PFSK-1 (cell line): ENCODE measurements at regions not wholly inside any gene's neighbourhood (a gene's known extent, or its start where the extent isn't known, plus 50 kb on each side); places are given as distances from the start of the nearest gene placed in this dataset.

Experiments used
- SIN3A ChIP-seq: IDR thresholded peaks from 2 replicates; pipeline ENCODE4 v1.6.1; 2012; ENCODE audit warnings: mild to moderate bottlenecking, low read length, moderate library complexity, borderline replicate concordance; ENCODE audit not compliant: insufficient read depth
- TAF1 ChIP-seq: IDR thresholded peaks from 2 replicates; pipeline ENCODE4 v1.6.1; 2012; ENCODE audit warnings: low read length, control low read depth, borderline replicate concordance; ENCODE audit not compliant: insufficient read depth
- TF ChIP-seq, protein P1 (sequence below), 2 experiments: IDR thresholded peaks; 2 replicates each; pipeline versions ENCODE4 v1.6.1 to v1.8.0; 2011 to 2012; ENCODE audit warnings: low read depth in 2 of 2, low read length in 2 of 2, control low read depth in 1 of 2, inconsistent platforms in 1 of 2, mild to moderate bottlenecking in 1 of 2, moderate library complexity in 1 of 2; ENCODE audit not compliant: insufficient read depth in 1 of 2

DNA sequence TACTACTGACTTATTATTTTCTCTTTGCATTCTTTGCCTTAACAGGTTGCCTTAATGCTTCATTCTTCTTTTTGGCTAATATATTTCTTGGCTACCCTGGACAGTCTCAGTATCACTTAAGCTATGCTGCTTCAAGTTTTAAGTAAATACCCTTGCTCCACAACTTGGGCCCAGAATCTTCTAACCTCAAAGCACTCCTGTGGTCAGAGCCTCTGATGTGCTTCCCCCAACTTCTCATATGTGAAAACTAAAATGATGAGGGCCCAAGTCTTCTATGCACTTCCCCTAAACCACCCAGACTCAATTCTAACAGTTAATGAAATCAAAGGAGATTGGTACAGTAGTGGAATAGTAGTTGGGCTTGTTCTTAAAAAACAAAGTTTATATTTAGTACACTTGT lies 314.1 kb downstream of the PLPP3 start:
- no peak for TF ChIP-seq TAF1
- TF ChIP-seq, protein P1, sequence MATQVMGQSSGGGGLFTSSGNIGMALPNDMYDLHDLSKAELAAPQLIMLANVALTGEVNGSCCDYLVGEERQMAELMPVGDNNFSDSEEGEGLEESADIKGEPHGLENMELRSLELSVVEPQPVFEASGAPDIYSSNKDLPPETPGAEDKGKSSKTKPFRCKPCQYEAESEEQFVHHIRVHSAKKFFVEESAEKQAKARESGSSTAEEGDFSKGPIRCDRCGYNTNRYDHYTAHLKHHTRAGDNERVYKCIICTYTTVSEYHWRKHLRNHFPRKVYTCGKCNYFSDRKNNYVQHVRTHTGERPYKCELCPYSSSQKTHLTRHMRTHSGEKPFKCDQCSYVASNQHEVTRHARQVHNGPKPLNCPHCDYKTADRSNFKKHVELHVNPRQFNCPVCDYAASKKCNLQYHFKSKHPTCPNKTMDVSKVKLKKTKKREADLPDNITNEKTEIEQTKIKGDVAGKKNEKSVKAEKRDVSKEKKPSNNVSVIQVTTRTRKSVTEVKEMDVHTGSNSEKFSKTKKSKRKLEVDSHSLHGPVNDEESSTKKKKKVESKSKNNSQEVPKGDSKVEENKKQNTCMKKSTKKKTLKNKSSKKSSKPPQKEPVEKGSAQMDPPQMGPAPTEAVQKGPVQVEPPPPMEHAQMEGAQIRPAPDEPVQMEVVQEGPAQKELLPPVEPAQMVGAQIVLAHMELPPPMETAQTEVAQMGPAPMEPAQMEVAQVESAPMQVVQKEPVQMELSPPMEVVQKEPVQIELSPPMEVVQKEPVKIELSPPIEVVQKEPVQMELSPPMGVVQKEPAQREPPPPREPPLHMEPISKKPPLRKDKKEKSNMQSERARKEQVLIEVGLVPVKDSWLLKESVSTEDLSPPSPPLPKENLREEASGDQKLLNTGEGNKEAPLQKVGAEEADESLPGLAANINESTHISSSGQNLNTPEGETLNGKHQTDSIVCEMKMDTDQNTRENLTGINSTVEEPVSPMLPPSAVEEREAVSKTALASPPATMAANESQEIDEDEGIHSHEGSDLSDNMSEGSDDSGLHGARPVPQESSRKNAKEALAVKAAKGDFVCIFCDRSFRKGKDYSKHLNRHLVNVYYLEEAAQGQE (IDR thresholded peaks at IDR 0.05; ENCODE audit: insufficient read depth in 1 of 2, low read depth in 2 of 2, low read length in 2 of 2) = no peak
- no peak for TF ChIP-seq SIN3A
